ENCODE measurements at regions not wholly inside any gene's neighbourhood (a gene's known extent, or its start where the extent isn't known, plus 50 kb on each side); places are given as distances from the start of the nearest gene placed in this dataset.

GRCh38 chr18:29681578-29681977, 1361.0 kb downstream of the DSC3 start:
- H3K36me3 ChIP-seq (ENCODE audit: control insufficient read depth, insufficient read depth, low read length): no peaks in the 10 kb centered on the region
- CTCF ChIA-PET: no interaction called here
- Mint-ChIP-seq H3K27ac (ENCODE audit: unreplicated experiment) (no peak overlapping the region), H3K9me3 (ENCODE audit: unreplicated experiment) (no peaks in the 10 kb centered on the region), H3K36me3 (ENCODE audit: insufficient read depth, unreplicated experiment) (no peaks in the 10 kb centered on the region), H3K4me1 (ENCODE audit: low read depth, unreplicated experiment) (no peaks in the 10 kb centered on the region), H3K4me3 (ENCODE audit: unreplicated experiment) (no peak overlapping the region), H3K27me3 (ENCODE audit: insufficient read depth, unreplicated experiment) (no peaks in the 10 kb centered on the region)
- no peaks in the 10 kb centered on the region for H3K27me3 ChIP-seq (replicated peaks; ENCODE audit: control insufficient read depth, insufficient read depth, low read length)
- no peak for DNase-seq
- no peak overlapping the region for H3K4me3 ChIP-seq (ENCODE audit: low read depth, low read length)
- no peaks in the 10 kb centered on the region for H3K9me3 ChIP-seq
- BruUV-seq (replicated peaks): no TSS peak
- no peaks in the 10 kb centered on the region for H3K4me1 ChIP-seq
- POLR2A ChIA-PET: no interaction called here
- intact Hi-C loops (cut with micrococcal nuclease; ENCODE audit: unreplicated experiment): no loop called here
- no peak for TF ChIP-seq CTCF (IDR thresholded peaks at IDR 0.05; ENCODE audit: insufficient read depth in 1 of 2, low read depth in 1 of 2, low read length in 1 of 2, severe bottlenecking in 1 of 2, unreplicated experiment in 1 of 2)

GRCh38 chr18:29664278-29665036, 1378.1 kb downstream of the DSC3 start:
- DNase-seq: no peak
- intact Hi-C loops (cut with micrococcal nuclease; ENCODE audit: unreplicated experiment): no loop called here
- Mint-ChIP-seq H3K36me3 (ENCODE audit: insufficient read depth, unreplicated experiment) (no peaks in the 10 kb centered on the region), H3K4me1 (ENCODE audit: low read depth, unreplicated experiment) (no peaks in the 10 kb centered on the region), H3K4me3 (ENCODE audit: unreplicated experiment) (no peak overlapping the region), H3K27ac (ENCODE audit: unreplicated experiment) (no peak overlapping the region), H3K27me3 (ENCODE audit: insufficient read depth, unreplicated experiment) (no peaks in the 10 kb centered on the region), H3K9me3 (ENCODE audit: unreplicated experiment) (no peaks in the 10 kb centered on the region)
- Histone ChIP-seq H3K36me3 (ENCODE audit: control insufficient read depth, insufficient read depth, low read length) (no peaks in the 10 kb centered on the region), H3K9me3 (no peaks in the 10 kb centered on the region), H3K27me3 (replicated peaks; ENCODE audit: control insufficient read depth, insufficient read depth, low read length) (no peaks in the 10 kb centered on the region), H3K4me1 (no peaks in the 10 kb centered on the region), H3K4me3 (ENCODE audit: low read depth, low read length) (no peak overlapping the region)
- ChIA-PET CTCF (no interaction called here), POLR2A (no interaction called here)
- no peak for TF ChIP-seq CTCF (IDR thresholded peaks at IDR 0.05; ENCODE audit: insufficient read depth in 1 of 2, low read depth in 1 of 2, low read length in 1 of 2, severe bottlenecking in 1 of 2, unreplicated experiment in 1 of 2)
- BruUV-seq (replicated peaks): no TSS peak

GRCh38 chr18:29661924-29662323, 1380.6 kb downstream of the DSC3 start:
- BruUV-seq (replicated peaks): no TSS peak
- POLR2A ChIA-PET: interaction anchor here (0.6 kb wide), 1 partner anchor 37 kb away, joined by 3 read pairs; no protein-coding TSS in a partner anchor
- no peaks in the 10 kb centered on the region for H3K27me3 ChIP-seq (replicated peaks; ENCODE audit: control insufficient read depth, insufficient read depth, low read length)
- CTCF ChIA-PET: no interaction called here
- no peaks in the 10 kb centered on the region for H3K9me3 Mint-ChIP-seq (ENCODE audit: unreplicated experiment)
- no peaks in the 10 kb centered on the region for H3K36me3 ChIP-seq (ENCODE audit: control insufficient read depth, insufficient read depth, low read length)
- TF ChIP-seq CTCF (IDR thresholded peaks at IDR 0.05; ENCODE audit: insufficient read depth in 1 of 2, low read depth in 1 of 2, low read length in 1 of 2, severe bottlenecking in 1 of 2, unreplicated experiment in 1 of 2): no peak
- H3K36me3 Mint-ChIP-seq (ENCODE audit: insufficient read depth, unreplicated experiment): no peaks in the 10 kb centered on the region
- H3K27me3 Mint-ChIP-seq (ENCODE audit: insufficient read depth, unreplicated experiment): no peaks in the 10 kb centered on the region
- H3K9me3 ChIP-seq: no peaks in the 10 kb centered on the region
- no peaks in the 10 kb centered on the region for H3K4me1 Mint-ChIP-seq (ENCODE audit: low read depth, unreplicated experiment)
- no peak overlapping the region for H3K27ac Mint-ChIP-seq (ENCODE audit: unreplicated experiment)
- no peak for DNase-seq
- no peaks in the 10 kb centered on the region for H3K4me1 ChIP-seq
- intact Hi-C loops (cut with micrococcal nuclease; ENCODE audit: unreplicated experiment): no loop called here
- no peak overlapping the region for H3K4me3 ChIP-seq (ENCODE audit: low read depth, low read length)
- H3K4me3 Mint-ChIP-seq (ENCODE audit: unreplicated experiment): no peak overlapping the region
